HL-60/S4 (cell line): ENCODE measurements at regions not wholly inside any gene's neighbourhood (a gene's known extent, or its start where the extent isn't known, plus 50 kb on each side); places are given as distances from the start of the nearest gene placed in this dataset.

Source experiments
- in situ Hi-C: fragments of 300-500 bp; cut with MboI; formaldehyde crosslinking; loops from 2 replicates; pipeline ENCODE4 v1.14.3; 2022; ENCODE audit warnings: low sequenced_read_pairs

DNA sequence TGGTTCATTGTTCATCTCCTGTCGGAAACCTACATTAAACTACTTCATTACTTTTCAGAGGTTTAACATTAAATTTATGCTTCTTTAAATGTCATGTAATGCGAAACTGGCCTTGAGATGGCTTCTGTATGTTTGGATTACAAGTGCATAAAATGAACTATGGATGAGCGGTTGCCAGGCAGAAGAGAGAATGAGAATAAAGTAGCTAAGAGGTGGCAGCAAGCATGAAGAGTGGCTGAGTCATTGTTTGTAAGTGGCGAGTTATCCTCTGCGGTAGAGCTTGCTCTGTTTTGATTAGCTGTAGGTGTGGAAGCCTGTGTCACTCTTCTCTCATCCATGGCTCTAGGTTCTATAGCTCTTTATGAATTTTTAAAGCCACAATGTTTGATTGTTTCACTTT, 1139.6 kb upstream of the PCDH9 start:
- in situ Hi-C loops, result no loop called here

DNA sequence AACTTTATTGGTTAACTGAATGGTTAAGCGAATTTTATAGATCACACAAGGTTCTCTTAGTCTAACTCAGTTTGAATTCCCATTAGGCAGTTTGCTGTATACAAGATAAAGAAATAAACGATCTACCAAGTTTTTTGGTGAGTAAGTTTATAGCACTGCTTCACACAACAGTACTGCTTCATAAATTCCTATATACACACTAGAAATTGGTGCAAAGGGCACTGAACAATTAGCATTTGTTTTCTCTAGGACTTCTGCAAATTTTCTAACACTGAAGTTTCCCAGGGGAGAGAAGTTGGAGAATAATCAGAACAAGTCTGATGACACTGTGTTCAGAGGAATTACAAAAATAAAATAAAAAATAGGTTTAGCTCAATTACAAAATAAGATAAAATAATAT, 1138.8 kb upstream of the PCDH9 start:
- in situ Hi-C loops, result no loop called here

DNA sequence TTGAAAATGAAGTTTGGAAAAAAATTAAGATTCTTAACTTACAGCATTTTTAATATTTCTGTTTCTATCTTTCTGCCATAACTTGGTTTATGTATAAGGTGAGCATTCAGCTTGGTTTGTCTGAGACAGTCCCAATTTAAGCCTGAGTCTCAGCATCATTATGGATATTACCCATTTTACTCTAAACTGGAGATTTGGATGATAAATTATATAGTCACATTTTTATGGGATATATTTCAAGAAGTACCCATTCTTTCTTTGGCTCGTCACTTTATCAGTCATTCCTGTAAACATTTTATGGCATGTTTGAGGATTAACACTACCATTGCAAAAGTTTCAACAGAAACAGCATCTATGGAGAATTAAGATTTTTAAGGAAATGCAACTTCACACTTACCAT, 1129.0 kb upstream of the PCDH9 start:
- in situ Hi-C loops, result no loop called here

DNA sequence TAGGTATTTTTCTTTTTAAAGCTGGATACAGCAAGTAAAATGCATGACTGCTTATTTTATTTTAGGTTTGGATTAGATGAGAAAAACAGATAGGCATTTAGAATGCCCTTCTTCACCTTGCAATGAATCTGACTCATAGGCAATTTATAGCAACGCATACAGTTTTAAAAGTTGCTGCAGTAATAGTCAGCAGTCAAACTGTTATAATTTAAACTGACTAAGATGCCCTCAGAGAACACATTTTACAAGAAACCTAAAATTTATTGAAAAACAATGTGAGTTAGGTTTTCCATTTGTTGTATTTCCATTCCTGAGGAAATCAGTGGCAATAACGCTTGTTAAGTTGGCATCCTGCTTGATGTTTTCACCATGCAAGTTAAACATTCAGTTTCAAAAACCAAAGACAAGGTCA, 1128.2 kb upstream of the PCDH9 start:
- in situ Hi-C loops, result no loop called here

DNA sequence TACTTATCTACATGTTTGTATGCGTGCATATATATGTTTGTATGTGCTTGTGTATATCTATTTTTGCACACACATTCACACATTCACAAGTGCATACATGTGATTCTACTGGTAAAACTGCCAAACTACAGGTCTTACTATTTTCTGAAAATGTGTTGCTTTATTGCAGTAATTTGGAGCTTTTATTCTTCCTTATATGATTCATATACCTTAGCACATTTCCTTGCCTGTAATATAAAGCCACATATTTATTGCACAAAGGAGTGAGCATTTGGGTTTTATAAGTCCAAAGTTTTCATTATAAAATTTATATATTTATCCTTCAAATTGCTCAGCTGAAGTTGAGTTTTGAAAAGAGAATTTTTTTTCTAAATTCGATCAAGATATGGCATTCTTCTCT, 1120.4 kb upstream of the PCDH9 start:
- in situ Hi-C loops, result no loop called here

DNA sequence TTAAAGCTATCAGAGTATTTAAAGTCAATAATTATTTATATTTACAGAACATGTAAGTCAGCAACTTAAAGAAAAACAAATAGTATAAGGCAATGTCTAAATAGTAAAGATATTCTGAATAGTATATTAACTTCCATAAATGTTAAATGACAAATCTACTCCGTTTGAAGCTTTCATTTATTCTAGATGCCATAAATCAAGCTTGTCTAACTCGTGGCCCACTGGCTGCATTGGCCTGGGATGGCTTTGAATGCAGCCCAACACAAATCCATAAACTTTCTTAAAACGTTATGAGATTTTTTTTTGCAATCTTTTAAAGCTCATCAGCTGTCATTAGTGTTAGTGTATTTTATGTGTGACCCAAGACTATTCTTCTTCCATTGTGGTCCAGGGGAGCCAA, 1117.1 kb upstream of the PCDH9 start:
- in situ Hi-C loops, result no loop called here

DNA sequence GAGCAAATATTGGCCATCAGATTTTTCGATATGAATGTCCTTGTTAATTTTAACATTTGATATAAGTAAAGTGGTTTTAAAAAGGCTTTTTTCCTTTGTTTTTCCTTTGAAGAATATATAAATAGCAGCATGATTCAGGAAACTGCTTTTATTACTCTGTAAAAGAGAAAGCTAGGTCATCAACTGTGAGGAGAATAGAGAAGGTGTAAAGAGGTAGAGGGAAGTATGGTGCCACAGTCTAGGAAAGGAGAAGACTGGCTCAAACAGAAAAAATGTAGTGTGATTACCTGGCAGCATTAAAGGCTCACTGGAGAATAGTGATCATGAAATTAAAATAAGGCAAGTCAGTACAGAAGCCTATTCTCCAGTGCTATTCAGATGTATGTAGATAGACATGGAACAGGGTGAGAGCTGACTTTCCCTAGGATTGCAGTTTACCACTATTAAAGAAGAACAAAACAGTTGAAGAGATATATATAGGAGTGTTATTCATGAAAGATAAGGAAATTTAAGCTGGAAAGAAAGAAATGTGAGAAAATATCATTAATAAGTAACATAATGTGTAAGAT, 1115.9 kb upstream of the PCDH9 start:
- in situ Hi-C loops, result no loop called here

DNA sequence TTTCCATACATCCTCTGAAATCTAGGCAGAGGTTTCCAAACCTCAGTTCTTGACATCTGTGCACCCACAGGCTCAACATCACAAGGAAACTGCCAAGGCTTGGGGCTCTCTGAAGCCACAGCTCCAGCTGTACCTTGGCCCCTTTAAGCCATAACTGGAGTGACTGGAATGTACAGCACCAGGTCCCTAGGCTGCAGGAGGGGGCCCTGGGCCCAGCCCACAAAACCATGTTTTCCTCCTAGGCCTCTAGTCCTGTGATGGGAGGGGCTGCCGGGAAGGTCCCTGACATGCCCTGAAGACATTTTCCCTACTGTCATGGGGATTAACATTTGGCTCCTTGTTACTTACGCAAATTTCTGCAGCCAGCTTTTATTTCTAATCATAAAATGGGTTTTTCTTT, 1093.0 kb upstream of the PCDH9 start:
- in situ Hi-C loops, result no loop called here

DNA sequence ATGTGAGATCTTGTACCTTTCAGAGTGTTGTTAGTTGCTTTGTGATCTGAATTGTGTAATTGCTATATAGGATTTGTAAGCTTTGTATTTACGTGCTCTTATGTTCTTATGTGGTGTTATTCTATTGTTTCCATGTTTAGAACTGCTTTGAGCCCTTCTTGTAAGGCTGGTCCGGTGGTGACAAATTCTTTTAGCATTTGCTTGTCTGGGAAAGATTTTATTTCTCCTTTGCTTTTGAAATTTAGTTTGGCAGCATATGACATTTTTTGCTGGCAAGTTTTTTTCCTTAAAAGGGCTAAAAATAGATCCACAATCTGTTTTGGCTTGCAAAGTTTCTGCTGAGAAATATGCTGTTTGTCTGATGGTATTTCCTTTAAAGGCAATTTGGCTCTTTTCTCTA, 1089.2 kb upstream of the PCDH9 start:
- in situ Hi-C loops, result no loop called here

DNA sequence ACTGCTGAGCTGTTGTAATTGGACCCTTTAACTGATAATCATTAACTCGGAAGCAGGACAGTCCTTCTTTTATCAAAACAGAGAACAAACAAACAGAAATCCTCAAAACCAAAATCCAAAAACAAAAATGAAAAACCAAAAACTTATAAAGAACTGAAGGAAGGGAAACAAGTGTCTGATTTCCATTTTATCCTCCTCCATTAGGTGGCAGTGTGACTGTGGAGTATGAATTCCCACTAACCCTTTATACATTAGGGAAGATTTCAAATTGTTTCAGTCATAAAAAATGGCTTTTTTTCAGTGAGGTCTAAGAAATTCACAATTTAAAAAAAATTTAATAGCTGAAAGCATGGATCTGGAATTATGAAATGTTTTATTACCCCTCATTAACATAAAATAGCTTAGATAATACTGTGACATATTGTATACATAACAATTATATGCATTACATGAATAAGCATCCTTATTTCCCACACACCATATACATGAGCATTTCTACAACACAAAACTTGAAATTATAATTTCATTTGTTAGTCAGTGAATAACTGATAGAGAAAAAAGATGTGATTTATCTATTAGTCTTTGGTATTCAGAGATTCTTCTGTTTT, 1074.3 kb upstream of the PCDH9 start:
- in situ Hi-C loops, result no loop called here

DNA sequence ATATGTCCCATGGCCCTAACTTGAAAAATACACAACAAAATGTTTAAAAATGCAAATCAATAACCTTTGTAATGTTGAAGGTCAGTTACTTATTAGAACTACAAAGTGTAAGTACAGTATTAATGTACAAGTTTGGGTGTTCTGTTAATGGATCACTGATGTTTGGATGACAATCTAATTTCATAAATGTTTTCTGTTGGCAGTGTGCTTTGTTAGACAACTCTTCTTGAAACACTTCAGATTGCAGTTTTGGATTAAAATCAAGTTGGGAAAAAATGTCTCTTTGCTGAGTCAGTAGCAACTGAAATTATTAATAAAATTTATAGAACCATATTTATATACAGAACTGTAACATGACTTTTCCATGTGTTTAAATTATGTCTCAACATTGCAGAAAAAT, 1063.5 kb upstream of the PCDH9 start:
- in situ Hi-C loops, result no loop called here

DNA sequence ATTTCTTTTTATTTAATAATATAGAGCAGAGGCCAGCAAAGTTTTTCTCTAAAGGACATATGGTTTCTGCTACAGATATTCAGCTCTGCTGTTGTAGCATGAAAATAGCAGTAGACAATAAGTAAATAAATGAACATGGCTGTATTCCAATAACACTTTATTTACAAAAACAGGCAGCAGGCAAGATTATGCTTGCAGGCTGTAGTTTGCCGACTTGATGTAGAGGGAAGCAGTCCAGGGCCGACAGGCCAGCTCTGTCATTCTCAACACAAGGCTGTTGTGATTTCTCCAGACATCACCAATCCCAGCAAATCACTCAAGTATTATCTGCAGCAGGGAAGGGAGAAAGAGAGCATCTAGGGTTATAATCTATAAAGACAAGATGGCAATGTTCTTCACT, 1062.5 kb upstream of the PCDH9 start:
- in situ Hi-C loops, result no loop called here

DNA sequence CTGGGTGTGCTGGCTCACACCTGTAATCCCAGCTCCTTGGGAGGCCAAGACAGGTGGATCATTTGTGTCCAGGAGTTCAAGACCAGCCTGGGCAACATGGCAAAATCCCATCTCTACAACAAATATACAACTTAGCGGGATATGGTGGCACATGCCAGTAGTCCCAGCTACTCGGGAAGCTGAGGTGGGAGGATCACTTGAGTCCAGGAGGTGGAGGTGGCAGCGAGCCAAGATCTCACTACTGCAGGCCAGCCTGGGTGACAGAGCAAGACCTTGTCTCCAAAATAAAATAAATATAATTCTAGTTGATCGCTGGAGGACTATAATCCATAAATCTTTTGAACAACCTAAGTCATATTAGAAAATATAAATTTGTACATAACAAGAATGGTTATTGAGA, 1061.5 kb upstream of the PCDH9 start:
- in situ Hi-C loops, result no loop called here

DNA sequence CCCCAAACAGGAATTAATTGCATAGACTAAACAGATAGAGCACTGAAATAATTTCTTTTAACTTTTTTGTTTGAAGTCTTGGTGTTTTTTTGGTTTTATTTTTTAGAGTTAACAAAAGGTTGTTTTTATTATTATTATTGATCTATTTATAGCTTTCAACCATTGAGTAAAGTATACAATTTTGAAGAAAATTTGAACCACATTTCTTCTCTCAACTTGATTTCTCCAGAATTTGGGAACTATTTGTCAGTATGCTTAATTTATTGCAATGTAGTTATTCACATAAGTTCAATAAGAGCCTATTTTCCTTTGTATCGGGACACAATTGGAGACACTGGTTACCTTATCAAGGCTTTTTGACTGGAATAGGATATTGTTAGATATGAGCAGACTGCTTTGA, 1045.6 kb upstream of the PCDH9 start:
- in situ Hi-C loops, result no loop called here

DNA sequence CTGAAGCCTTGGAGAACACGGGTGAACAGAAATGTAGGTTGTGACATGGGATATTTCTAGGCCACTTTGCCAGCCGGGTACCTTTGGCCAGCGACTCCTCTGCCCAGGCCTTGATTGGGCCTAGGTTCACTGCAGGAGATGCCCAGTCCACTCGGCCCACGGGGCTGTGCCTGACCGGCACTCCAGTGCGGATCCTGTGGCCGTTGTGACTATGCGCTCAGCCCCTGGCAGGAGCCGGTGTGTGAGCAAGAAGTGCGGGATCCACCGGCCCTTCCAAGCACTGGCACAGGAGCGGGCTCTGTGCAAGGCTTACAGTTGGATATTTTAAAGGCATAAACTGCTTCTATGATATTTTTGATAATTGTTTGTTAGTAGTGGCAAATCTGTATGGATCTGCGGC, 1042.5 kb upstream of the PCDH9 start:
- in situ Hi-C loops, result no loop called here

DNA sequence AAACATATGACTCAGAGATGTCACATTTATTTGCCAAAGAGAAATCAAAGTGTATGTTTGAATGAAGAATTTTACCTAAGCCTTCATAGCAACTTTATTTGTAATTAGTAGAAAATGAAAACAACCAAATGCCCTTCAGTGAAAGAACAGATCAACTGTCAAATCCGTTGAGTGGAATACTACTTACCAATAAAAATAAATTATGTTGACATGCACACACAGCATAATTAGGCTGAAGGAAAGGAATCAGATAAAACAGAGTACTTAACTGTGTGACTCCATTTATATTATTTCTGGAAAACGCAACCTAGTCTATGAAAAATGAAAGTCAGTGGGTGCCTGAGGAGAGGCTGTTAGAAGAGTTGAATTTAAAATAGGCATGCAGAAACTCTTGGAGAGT, 1034.6 kb upstream of the PCDH9 start:
- in situ Hi-C loops, result no loop called here

DNA sequence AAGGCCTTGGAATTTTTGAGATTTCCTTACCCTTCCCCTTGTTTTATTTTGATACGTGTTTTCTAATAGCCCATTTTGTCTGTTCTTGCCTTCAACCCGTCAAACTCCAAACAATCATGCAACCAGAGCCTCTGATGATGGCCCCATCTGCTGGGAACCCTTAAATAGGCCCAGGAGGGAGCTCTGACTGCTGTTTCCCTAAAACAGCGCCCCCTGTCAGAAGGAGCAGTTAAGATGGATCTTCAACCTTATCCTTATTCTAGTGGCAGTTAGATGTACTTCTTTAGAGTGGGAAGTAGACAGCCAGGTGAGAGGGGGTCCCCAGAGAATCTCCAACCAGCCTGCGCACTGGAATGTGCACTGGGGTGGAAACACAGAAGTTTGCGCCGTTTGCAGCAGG, 1031.0 kb upstream of the PCDH9 start:
- in situ Hi-C loops, result no loop called here

DNA sequence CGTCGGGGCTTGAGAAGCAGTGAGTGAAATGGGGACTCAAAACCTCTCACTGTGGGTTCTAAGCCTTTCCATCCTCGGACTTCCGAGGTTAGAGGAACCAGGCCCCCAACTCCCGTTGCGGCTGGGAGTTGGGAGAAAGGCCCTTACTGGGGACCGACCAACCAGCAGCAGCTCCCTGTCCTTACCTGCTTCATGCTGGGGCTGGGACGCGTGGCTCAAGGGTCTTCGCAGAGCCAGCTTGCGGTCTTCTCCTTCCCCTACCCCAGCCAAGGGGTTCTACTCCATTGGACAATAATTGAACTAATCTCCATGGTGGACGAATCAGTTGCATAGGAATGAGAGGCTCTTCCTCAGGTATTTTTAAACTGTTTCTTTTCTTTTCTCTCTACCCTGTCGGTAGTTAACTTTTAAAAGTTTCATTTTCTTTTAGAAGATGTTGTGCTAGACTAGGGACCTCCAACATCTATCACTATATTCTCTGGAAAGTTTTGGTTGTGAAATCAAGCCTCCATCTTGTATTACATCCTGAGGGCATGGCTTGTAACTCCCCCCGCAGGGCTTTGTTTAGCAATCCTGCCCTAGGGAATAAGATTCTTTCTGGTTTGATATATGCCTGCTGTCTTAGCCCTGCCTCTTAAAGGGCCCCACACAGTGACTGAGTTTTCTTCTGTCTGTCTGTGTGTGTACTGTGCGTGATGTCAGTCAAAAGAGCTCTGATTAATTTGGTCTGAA, 1027.1 kb upstream of the PCDH9 start:
- in situ Hi-C loops, result no loop called here

DNA sequence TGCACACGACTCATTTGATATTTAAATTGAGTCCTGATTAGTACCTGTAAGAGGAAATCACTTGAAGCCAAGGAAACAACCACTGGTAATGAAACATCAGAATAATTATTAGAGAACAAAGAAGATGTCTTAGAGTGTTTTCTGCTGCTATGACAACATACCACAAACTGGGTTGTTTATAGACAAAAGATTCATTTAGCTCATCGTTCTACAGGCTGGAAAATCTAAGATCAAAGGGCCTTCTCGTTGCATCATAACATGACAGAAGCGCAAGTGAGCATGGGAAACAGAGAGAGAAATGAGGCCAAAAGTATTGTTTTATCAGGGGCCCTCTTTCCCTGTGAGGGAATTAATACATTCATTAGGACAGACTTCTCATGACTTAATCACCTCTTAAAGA, 1024.0 kb upstream of the PCDH9 start:
- in situ Hi-C loops, result no loop called here

DNA sequence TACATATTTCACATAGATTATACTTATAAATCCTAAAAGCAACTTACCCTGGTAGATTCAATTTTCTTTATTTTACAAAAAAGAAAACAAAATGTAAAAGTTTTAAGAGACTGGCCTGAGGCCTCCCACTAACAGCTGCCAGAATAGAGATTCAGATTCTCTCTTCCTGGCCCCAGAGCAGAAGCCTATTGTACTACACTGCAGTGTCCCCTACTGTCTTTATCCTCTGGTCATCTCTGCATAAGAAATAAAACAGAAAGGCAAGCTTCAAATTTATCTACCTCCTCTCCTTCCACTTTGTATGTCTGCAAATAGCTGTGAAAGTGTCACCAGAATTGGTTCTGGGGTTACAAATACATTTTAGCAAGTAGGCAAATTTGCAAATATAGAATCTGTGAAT, 1004.1 kb upstream of the PCDH9 start:
- in situ Hi-C loops, result no loop called here

DNA sequence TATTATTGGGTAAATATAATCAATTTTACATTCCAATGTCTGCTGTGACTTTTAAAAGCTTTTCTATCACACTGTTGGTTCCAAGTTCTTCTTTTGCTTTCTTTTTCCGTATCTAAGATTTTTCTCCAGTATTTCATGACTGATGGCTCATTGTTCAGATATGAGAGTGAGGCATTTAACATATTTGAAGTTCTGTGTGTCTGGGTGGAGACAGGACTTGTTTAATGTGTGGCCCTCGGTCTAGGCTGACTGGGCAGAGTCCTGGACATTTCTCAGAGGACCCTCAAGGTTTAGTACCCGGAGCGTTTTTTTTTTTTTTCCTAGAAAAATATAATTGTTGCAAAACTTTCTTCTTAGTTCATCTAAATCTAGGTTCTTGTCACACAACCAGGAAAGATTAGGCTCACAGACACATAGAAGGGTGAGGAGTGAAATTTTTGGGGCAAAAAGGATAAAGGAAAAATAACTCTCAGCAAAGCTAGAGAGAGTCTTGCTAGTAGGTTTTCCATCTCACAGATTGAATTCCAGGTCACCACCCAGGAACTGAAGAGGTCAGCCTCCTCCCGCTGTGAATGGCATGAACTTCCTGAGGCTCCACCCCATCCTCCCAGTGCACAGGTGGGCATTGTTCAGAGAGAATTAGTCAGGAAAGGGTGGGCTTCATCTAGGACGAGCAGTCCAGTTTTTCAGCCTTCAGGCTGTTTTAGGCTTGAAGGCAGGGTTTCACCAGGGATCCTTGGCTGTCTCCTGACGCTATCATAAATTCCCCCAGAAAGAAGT, 1002.4 kb upstream of the PCDH9 start:
- in situ Hi-C loops, result no loop called here
